CD4-positive, alpha-beta memory T cell (primary cell): ENCODE measurements at regions not wholly inside any gene's neighbourhood (a gene's known extent, or its start where the extent isn't known, plus 50 kb on each side); places are given as distances from the start of the nearest gene placed in this dataset.

Source experiments
- CTCF ChIA-PET: fragments of 350-600 bp; sonication (Branson Sonifier 250); formaldehyde crosslinking; loops from one replicate; lab custom pipeline; 2021; ENCODE audit warnings: inconsistent platforms; ENCODE audit not compliant: partially characterized antibody; lab: Charles Lee
- POLR2A ChIA-PET: fragments of 350-600 bp; sonication (Branson Sonifier 250); formaldehyde crosslinking; loops from one replicate; lab custom pipeline; 2021; ENCODE audit not compliant: partially characterized antibody; lab: Charles Lee
- DNase-seq, 5 donors: peaks; one replicate each; pipeline versions ENCODE4 v3.0.0 to v3.0.0-alpha.2; 2020 to 2022; ENCODE audit warnings: mixed read lengths in 1 of 5
- H3K27ac ChIP-seq: one replicate; pipeline ENCODE4 v1.7.0; 2013; ENCODE audit warnings: low read depth, low read length
- H3K27me3 ChIP-seq: 2 replicates; pipeline ENCODE4 v1.7.0; 2013; ENCODE audit warnings: mild to moderate bottlenecking, low read length, moderate library complexity; ENCODE audit not compliant: insufficient read depth
- H3K36me3 ChIP-seq: 2 replicates; pipeline ENCODE4 v1.7.0; 2013; ENCODE audit warnings: mild to moderate bottlenecking, low read length, moderate library complexity; ENCODE audit not compliant: insufficient read depth
- H3K4me1 ChIP-seq: 2 replicates; pipeline ENCODE4 v1.7.0; 2013; ENCODE audit warnings: mild to moderate bottlenecking, low read length, moderate library complexity; ENCODE audit not compliant: insufficient read depth
- H3K4me3 ChIP-seq, 2 donors: one replicate each; pipeline ENCODE4 v1.7.0; 2013; ENCODE audit warnings: low read length in 2 of 2, mild to moderate bottlenecking in 1 of 2
- H3K9me3 ChIP-seq, 2 donors: one replicate each; pipeline ENCODE4 v1.7.0; 2013; ENCODE audit warnings: low read length in 2 of 2, control low read depth in 1 of 2; ENCODE audit not compliant: control insufficient read depth in 1 of 2
- H3K27ac Mint-ChIP-seq, 7 donors: one replicate each; pipeline ENCODE4 v1.8.0; 2020 to 2021; ENCODE audit warnings: mixed read lengths in 7 of 7, mild to moderate bottlenecking in 6 of 7, inconsistent platforms in 3 of 7, moderate library complexity in 3 of 7
- H3K27me3 Mint-ChIP-seq, 2 donors: one replicate each; pipeline ENCODE4 v1.8.0; 2020 to 2021; ENCODE audit warnings: mixed read lengths in 2 of 2
- H3K36me3 Mint-ChIP-seq, 2 donors: one replicate each; pipeline ENCODE4 v1.8.0; 2020 to 2021; ENCODE audit warnings: mixed read lengths in 2 of 2, inconsistent platforms in 1 of 2, mild to moderate bottlenecking in 1 of 2
- H3K4me1 Mint-ChIP-seq, 4 donors: one replicate each; pipeline ENCODE4 v1.8.0; 2020 to 2021; ENCODE audit warnings: mixed read lengths in 4 of 4, mild to moderate bottlenecking in 1 of 4
- H3K4me3 Mint-ChIP-seq, 8 donors: one replicate each; pipeline ENCODE4 v1.8.0; 2020 to 2021; ENCODE audit warnings: mixed read lengths in 8 of 8, mild to moderate bottlenecking in 7 of 8, moderate library complexity in 6 of 8, inconsistent platforms in 3 of 8
- H3K9me3 Mint-ChIP-seq, 8 donors: one replicate each; pipeline ENCODE4 v1.8.0; 2020 to 2021; ENCODE audit warnings: mixed read lengths in 8 of 8, mild to moderate bottlenecking in 5 of 8, inconsistent platforms in 3 of 8, moderate library complexity in 1 of 8
- intact Hi-C: fragments of 100-400 bp; cut with micrococcal nuclease; formaldehyde crosslinking; loops from one replicate; pipeline ENCODE4 v1.15.1; 2023

DNA sequence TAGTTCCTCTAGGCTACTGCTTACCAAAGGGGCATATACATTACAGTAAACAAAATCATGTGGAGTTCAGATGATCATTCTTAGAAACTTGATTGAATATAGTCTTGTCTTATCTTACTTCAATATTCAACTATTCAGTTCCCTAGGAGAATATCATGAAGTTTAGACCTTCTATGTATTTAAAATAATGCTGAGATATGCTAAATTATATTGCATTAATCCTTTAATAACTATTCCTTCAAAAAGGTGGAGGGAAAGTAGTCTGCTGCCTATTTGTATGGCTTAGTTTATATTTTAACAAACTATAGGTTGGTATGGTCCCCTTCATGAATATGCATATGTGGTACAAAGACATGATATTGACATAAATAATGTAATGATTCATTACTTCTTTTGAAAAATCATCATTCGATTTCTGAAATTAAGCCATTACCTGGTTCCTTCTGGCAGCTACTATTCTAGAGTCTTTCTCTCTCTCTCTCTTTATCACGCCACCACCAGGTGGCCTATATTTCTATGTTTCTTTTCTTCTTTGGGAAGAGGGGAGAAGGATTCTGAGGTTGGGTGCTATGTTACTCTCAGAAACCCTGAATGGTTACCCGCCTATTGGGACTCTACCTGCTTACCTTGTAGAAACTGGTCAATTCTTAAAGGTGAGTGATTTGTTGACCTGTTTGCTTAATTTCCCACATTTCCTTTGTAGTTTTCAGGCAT lies 855.8 kb downstream of the HACE1 start:
- intact Hi-C loops: no loop called here
- H3K4me1 ChIP-seq: no peaks in the 10 kb centered on the region
- DNase-seq: no peak
- no peaks in the 10 kb centered on the region for H3K9me3 ChIP-seq
- Mint-ChIP-seq H3K27me3 (no peaks in the 10 kb centered on the region), H3K9me3 (peaks cover 0 to 3% (median 0%) of the 10 kb centered on the region in 8 donors), H3K4me1 (no peaks in the 10 kb centered on the region), H3K4me3 (no peak overlapping the region), H3K36me3 (no peaks in the 10 kb centered on the region), H3K27ac (no peak overlapping the region)
- H3K36me3 ChIP-seq: no peaks in the 10 kb centered on the region
- CTCF ChIA-PET: no interaction called here
- H3K4me3 ChIP-seq: no peak overlapping the region
- POLR2A ChIA-PET: no interaction called here
- no peak overlapping the region for H3K27ac ChIP-seq
- no peaks in the 10 kb centered on the region for H3K27me3 ChIP-seq

DNA sequence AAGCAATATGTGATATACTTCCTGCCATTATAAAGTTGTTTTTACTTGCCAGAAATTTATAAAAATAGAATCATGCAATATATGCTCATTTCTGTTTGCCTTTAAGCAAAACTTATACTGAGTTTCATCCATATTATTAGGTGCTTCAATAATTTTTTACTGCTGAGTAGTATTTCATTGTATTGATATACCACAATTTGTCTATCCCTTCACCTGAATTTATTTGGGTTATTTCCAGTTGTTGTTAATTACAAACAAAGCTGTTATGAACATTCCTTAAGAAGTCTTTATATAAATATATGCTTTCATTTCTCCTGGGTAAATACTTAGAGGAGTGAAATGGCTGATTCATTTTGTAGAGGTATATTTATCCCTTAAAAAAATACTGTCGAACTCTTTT lies 864.1 kb downstream of the HACE1 start:
- Mint-ChIP-seq H3K27ac (no peak overlapping the region), H3K4me3 (no peak overlapping the region), H3K4me1 (no peaks in the 10 kb centered on the region), H3K27me3 (no peaks in the 10 kb centered on the region), H3K9me3 (peaks cover 0 to 2% (median 0%) of the 10 kb centered on the region in 8 donors), H3K36me3 (no peaks in the 10 kb centered on the region)
- H3K27me3 ChIP-seq: no peaks in the 10 kb centered on the region
- H3K27ac ChIP-seq: no peak overlapping the region
- no peak overlapping the region for H3K4me3 ChIP-seq
- no peak for DNase-seq
- H3K36me3 ChIP-seq: no peaks in the 10 kb centered on the region
- no peaks in the 10 kb centered on the region for H3K4me1 ChIP-seq
- intact Hi-C loops: no loop called here
- ChIA-PET POLR2A (no interaction called here), CTCF (no interaction called here)
- peaks cover 0 to 3% of the 10 kb centered on the region in 2 donors for H3K9me3 ChIP-seq

DNA sequence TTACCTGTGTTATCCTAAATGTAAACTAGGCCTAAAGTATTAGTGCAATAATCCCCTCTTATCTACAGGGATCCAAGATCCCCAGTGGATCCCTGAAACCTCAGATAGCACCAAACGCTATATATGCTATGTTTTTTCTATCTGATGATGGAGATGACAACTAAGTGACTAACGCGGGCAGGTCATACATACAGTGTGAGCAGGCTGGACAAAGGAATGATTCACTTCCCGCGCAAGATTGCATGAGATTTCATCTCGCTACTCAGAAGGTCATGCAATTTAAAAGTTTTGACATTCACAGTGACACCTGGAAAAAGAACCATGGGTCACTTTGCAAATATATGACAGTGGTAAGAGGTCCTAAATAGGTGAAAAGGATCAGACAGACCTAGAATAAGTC lies 875.9 kb downstream of the HACE1 start:
- no peaks in the 10 kb centered on the region for H3K36me3 Mint-ChIP-seq
- POLR2A ChIA-PET: no interaction called here
- Histone ChIP-seq H3K27me3 (no peaks in the 10 kb centered on the region), H3K9me3 (no peaks in the 10 kb centered on the region), H3K4me3 (no peak overlapping the region), H3K27ac (no peak overlapping the region), H3K36me3 (no peaks in the 10 kb centered on the region), H3K4me1 (no peaks in the 10 kb centered on the region)
- peaks cover 0 to 4% (median 1%) of the 10 kb centered on the region in 8 donors for H3K9me3 Mint-ChIP-seq
- H3K27me3 Mint-ChIP-seq: no peaks in the 10 kb centered on the region
- CTCF ChIA-PET: no interaction called here
- intact Hi-C loops: no loop called here
- DNase-seq: no peak
- H3K4me3 Mint-ChIP-seq: no peak overlapping the region
- no peaks in the 10 kb centered on the region for H3K4me1 Mint-ChIP-seq
- no peak overlapping the region for H3K27ac Mint-ChIP-seq

DNA sequence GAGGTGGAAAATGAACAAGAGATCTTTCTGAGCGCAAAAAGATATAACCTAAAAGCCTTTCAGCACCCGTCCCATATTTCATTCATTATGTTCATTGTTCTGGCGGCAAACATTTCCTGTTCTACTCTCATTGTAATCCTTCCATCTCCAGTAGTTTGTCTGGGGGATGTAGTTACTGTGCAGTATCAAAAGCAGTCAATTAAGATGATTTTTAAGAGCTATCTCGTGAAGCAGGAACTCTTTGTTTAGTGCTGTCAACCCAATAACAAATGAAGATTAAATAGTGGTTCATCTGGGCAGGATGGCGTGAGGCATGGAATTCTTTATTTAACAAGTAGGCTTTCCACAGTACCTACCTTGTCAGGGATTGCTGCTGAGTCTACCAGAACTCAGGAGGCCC lies 876.7 kb downstream of the HACE1 start:
- Mint-ChIP-seq H3K27ac (no peak overlapping the region), H3K27me3 (no peaks in the 10 kb centered on the region), H3K9me3 (peaks cover 0 to 4% (median 1%) of the 10 kb centered on the region in 8 donors), H3K36me3 (no peaks in the 10 kb centered on the region), H3K4me1 (no peaks in the 10 kb centered on the region), H3K4me3 (no peak overlapping the region)
- ChIA-PET POLR2A (no interaction called here), CTCF (no interaction called here)
- Histone ChIP-seq H3K4me3 (no peak overlapping the region), H3K36me3 (no peaks in the 10 kb centered on the region), H3K9me3 (no peaks in the 10 kb centered on the region), H3K4me1 (no peaks in the 10 kb centered on the region), H3K27ac (no peak overlapping the region), H3K27me3 (no peaks in the 10 kb centered on the region)
- DNase-seq: no peak
- intact Hi-C loops: no loop called here

DNA sequence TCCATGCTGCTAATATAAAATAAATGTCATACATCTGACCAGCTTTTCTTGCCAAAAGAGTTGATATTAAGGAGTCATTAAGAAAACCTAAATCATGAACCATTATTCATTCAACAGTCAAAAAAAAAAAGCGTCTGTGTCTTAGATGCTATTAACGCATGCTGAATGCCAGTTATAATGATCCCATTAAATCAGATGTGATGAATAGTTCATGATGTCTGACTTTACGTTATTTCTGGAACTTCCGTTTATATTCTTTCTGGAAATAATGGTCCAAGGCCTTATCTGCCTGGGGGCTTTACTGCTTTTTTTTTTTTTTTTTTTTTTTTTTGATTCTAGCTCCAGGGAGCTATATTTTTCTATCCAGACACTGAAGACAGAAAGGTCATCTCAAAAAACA lies 877.1 kb downstream of the HACE1 start:
- intact Hi-C loops: no loop called here
- no peak overlapping the region for H3K4me3 ChIP-seq
- H3K4me1 ChIP-seq: no peaks in the 10 kb centered on the region
- H3K27me3 ChIP-seq: no peaks in the 10 kb centered on the region
- Mint-ChIP-seq H3K4me1 (no peaks in the 10 kb centered on the region), H3K27me3 (no peaks in the 10 kb centered on the region), H3K36me3 (no peaks in the 10 kb centered on the region), H3K4me3 (no peak overlapping the region), H3K9me3 (peaks cover 0 to 8% (median 1%) of the 10 kb centered on the region in 8 donors), H3K27ac (no peak overlapping the region)
- H3K9me3 ChIP-seq: no peaks in the 10 kb centered on the region
- ChIA-PET POLR2A (no interaction called here), CTCF (no interaction called here)
- H3K27ac ChIP-seq: no peak overlapping the region
- H3K36me3 ChIP-seq: no peaks in the 10 kb centered on the region
- no peak for DNase-seq

DNA sequence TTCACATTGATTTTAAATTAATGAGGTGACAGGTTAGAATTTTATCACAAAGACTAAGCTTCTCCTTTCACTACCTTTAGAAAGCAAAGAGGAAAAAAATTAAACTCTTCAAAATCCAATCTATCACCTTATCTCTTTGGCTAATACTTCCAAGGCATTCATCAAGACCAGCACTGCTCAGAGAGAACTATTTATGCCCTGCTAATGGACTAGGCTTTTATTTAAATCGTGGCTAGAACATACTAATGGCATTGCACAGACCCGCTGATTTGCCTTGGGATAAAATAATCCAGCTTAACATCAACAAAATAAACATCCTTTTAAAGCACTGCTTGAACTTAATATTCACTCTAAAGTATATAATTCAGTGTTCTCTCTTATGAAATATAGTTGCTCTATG lies 880.4 kb downstream of the HACE1 start:
- Histone ChIP-seq H3K4me3 (no peak overlapping the region), H3K27me3 (no peaks in the 10 kb centered on the region), H3K4me1 (no peaks in the 10 kb centered on the region), H3K9me3 (no peaks in the 10 kb centered on the region), H3K36me3 (no peaks in the 10 kb centered on the region), H3K27ac (no peak overlapping the region)
- H3K36me3 Mint-ChIP-seq: no peaks in the 10 kb centered on the region
- no peak overlapping the region for H3K4me3 Mint-ChIP-seq
- intact Hi-C loops: no loop called here
- H3K4me1 Mint-ChIP-seq: no peaks in the 10 kb centered on the region
- no peak overlapping the region for H3K27ac Mint-ChIP-seq
- ChIA-PET CTCF (no interaction called here), POLR2A (no interaction called here)
- DNase-seq: no peak
- peaks cover 0 to 6% (median 0%) of the 10 kb centered on the region in 8 donors for H3K9me3 Mint-ChIP-seq
- no peaks in the 10 kb centered on the region for H3K27me3 Mint-ChIP-seq

DNA sequence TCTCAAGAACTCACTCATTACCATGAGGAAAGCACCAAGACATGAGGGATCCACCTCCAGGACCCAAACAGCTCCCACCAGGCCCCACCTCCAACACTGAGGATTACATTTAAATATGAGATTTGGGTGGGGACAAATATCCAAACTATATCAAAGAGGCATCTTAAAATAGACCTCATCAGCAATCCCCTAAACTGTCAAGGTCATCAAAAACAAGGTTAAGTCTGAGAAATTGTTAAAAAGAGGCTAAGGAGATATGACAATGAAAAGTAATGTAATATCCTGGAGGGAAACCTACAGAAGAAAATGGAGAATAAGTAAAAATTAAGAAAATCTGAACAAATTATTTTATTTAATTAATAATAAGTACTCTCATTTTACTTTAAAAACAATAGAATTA lies 922.3 kb downstream of the HACE1 start:
- intact Hi-C loops: no loop called here
- Mint-ChIP-seq H3K4me1 (no peaks in the 10 kb centered on the region), H3K36me3 (no peaks in the 10 kb centered on the region), H3K27me3 (no peaks in the 10 kb centered on the region), H3K27ac (no peak overlapping the region), H3K4me3 (no peak overlapping the region), H3K9me3 (peaks cover 0 to 7% (median 0%) of the 10 kb centered on the region in 8 donors)
- H3K27ac ChIP-seq: no peak overlapping the region
- ChIA-PET POLR2A (no interaction called here), CTCF (no interaction called here)
- H3K9me3 ChIP-seq: no peaks in the 10 kb centered on the region
- H3K4me1 ChIP-seq: no peaks in the 10 kb centered on the region
- no peaks in the 10 kb centered on the region for H3K27me3 ChIP-seq
- no peaks in the 10 kb centered on the region for H3K36me3 ChIP-seq
- H3K4me3 ChIP-seq: no peak overlapping the region
- DNase-seq: no peak
